Activated naive CD4-positive, alpha-beta T cell (primary cell): ENCODE measurements at regions not wholly inside any gene's neighbourhood (a gene's known extent, or its start where the extent isn't known, plus 50 kb on each side); places are given as distances from the start of the nearest gene placed in this dataset.

Source experiments
- DNase-seq, 4 experiments: peaks; one replicate each; lab custom pipeline; 2025; lab: John Stamatoyannopoulos, UW

DNA sequence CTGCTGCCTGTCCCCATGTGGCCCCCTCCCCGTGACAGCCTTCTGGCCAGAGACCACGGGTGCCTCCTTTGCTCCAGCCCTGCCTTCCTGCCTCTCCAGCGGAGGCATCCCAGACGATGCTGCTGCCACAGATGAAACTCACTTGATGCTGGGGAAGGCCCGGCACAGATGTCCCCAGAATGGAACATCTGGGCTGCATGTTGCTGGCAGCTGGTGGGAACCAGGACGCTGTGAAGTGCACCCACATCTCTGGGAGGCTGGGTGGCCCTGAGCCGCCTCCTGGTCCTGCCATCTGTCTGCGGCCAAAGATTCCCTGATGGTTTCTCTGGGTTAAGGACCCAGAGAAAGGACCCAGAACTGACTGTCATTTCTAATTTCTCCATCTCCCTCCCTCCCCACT lies 51.9 kb upstream of the PTPRS start:
- no peak for DNase-seq

DNA sequence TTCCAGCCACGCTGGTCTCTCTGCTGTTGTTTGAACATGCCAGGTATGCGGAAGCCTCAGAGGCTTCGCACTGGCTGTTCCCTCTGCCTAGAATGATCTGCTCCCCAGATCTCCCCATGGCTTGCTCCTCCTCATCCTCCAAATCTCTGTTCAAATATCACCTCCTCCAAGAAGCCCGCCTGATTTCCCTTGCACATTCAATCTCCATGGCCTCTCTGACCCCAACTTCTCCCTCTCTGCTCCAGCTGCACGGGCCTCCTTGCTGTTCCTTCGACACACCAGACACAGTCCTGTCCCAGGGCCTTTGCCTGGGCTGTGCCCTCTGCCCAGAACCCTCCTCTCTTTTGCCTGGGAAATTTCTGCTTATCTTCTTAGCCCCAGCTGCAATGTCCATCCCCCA lies 52.5 kb upstream of the PTPRS start:
- no peak for DNase-seq

DNA sequence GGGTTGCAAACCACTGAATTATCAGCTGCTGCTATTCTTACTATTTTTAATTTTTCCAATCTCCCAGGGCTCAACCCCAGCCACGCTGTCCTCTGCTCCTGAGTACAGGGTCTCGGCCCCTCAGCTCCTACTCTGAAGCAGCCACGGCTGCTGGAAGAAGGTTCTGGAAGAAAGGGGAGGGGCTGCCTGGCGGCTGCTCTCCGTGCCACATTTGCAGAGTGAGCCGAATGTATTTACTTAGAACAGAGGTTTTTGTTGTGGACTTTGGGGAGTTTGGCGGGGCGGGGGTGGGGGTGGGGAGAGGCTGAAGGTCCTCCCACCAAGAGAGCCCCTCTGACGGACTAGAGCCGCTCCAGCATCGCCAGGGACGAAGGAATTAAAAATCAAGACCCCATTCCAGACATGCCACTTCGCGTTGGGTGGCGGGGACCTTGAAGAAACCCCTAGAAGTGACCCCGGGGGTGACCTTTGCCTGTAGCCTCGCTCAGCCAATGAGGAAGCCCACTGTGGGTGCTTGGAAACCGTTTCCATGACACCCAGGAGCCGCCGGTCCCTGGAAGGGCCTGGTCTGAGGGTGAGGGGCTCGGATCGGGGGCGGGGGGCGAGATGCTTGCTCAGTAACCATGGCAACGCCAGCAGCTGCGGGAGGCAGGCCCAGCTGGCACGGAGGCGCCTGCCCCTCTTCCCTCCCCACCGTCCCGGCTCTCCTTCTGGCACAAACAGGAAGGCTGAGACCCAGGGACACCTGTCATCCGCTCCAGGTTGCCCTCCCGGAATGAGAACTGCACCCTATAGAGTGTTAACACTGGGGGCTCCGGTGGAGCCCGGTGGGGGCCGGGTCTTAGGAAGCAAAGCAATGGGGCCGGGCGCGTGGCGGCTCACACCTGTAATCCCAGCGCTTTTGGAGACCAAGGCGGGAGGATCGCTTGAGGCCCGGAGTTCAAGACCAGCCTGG lies 54.2 kb upstream of the PTPRS start:
- DNase-seq: no peak

DNA sequence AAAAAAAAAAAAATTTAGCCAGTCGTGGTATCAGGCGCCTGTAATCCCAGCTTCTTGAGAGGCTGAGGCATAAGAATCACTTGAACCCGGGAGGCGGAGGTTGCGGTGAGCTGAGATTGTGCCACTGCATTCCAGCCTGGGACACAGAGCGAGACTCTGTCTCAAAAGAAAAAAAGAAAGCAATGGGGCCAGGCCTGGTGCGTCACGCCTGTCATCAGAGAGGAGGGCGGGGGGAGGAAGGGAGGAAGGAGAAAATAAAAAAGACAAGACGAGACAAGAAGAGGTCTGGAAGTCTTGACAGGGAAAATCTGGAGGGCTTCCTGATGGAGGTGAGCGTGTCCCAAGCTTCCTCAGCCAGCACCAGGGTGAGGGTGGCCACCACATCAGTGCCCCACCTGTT lies 54.9 kb upstream of the PTPRS start:
- DNase-seq: no peak

DNA sequence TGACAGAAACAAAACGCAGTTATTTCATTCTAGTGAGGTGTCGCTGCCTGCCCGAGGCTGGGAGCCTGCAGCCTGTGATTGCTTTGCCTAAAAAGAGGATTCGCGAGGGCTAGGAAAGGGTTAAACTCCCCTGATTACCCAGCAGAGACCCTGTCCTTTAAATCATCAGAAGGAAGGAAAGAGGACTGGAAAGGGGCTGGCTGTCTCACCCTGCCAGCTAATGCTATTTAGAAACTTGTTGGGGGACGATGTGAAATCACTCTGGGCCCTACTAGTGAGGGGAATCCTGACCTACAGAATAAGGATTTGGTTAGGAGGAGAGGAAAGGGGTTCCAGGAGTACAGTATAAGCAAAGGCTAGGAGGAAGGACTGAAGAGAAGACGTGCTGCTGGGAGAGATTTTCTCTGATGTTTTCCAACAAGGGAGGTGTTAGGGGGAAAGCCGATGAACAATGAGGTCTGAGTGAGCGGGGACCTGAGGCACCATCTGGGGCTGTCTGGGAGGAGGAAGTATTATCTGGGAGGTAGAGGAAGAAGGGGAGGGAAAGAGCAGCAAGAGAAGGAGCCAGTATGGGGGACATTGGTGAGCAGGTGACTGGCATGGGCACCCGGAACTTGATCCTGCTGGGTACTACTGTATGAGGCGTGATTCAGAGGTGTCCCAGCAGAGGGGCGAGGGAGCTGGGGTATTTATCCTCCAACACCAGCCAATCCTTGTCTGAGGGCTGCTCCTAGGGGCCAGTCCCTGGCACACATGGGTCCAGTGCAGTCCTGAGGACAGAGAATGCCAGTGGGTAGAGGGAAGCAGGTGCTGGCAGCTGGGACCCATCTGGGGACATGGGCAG lies 55.7 kb upstream of the PTPRS start:
- DNase-seq: no peak

DNA sequence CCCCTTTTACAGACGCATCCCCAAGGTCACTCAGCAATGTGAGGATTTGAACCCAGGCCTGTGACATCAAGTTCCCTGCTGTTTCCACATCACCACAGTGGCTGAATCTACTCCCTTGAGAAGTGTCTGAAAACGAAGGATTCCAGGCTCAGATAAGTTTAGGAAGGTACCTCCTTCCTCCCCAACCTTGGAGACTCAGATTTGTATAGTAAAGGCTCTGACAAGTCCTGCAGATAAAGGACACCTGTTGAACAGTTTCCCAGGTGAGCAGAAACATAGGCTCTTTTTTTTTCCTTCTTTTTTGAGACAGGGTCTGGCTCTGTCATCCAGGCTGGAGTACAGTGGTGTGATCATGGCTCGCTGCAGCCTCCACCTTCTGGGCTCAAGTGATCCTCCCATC lies 56.4 kb upstream of the PTPRS start:
- DNase-seq: no peak

DNA sequence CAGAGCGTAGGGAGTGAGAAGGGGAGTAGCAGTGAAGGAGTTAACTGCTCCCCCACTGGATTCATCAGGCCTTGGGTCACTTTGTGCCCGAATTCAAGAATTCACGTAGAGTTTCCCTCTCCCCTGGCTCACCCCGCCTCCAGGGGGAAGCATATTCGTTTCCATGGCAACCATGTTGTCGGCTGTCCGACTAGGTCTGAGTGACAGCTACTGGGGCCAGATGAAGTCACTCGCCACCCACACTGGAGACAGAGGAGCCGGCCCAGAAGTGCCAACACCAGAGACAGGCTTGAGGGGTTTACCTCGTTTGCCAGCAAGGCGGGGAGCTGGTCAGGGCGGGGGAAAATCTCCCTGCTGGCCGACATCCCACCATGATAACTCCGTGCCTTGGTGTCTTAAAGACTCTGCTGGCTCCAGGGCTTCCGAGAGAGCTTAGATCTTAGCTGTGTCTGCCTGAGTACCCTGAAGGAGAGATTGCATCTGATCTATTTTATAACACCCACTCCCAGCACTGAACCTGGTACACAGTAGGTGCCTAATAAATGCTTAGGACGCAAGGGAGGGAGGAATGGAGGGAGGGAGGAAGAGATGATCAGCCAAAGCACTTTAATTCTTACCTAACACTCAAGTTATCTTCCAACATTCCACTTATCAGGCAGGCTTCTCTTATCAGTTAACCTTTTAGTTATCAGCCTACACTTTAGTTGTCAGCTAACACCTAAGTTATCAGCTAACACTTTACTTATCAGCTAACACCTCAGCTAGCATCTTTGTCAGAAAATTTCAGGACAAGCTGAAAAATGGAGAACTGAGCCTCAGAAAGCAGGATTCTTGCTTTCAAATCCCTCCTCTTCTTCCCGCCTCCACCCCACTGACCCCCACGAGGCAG lies 57.2 kb upstream of the ZNRF4 start:
- no peak for DNase-seq

DNA sequence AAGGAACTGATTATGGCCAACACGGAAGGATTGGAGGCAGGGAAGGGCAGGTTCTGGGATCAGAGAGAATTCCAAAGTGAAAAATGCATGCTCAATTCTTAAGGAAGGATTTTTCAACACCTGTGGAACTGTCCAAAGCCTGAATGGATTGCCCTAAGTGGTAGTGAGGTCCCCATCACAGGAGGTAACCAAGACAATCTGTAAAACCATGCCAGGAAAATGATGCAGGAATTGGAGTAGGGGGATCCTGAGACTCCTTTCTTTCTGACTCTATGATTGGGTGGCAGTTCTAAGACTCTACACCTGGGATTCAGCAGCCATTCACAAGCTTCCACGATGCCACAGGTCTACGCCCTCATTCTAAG lies 56.5 kb upstream of the ZNRF4 start:
- DNase-seq: no peak

DNA sequence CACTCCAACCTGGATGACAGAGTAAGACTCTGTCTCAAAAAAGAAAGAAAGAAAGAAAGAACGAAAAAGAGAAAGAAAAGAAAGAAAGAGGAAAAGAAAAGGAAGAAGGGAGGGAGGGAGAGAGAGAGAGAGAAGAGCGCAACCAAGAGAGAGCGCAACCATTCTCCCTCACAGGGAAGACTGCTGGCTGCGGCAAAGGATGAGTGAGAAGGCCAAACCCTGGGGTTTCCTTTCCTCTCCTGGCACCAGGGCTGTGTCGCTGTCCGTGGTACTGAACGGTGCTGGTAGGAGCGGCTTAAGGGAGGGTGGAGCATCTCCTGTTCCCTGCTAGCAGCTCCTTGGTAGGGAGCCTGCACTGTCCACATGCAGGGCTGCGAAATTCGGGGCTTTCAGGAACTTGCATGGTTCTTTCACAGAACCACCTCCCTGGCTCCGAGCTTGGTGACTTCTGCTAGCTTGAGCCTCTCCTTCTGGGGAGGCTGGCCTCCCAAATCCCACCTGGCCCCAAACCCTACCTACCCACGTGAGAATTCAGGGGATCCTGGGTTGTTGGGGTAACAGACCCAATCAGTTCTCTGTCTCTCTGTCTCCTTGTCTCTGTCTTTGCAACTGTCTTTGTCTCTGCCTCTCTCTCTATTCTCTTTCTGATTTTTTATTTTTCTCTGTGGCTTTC lies 51.1 kb upstream of the ZNRF4 start:
- peak; percentile 15 to 52 (median 38) for DNase-seq
